ENCODE measurements at regions not wholly inside any gene's neighbourhood (a gene's known extent, or its start where the extent isn't known, plus 50 kb on each side); places are given as distances from the start of the nearest gene placed in this dataset.

GRCh38 chr2:220469201-220469600 lies 841.8 kb downstream of the SLC4A3 start:
- no peak overlapping the region for H3K4me3 Mint-ChIP-seq (ENCODE audit: unreplicated experiment)
- Histone ChIP-seq H3K9ac (ENCODE audit: low read length) (no peak overlapping the region), H3K79me2 (ENCODE audit: insufficient read depth, low read length) (no peaks in the 10 kb centered on the region), H3K36me3 (ENCODE audit: insufficient read depth, low read length) (no peaks in the 10 kb centered on the region), H2AFZ (ENCODE audit: low read depth, low read length) (no peak overlapping the region), H3K27ac (ENCODE audit: low read depth, low read length) (no peak overlapping the region), H3K4me1 (ENCODE audit: insufficient read depth, low read length) (no peaks in the 10 kb centered on the region), H3K9me3 (ENCODE audit: insufficient read depth, low read depth, low read length) (no peaks in the 10 kb centered on the region), H3K27me3 (ENCODE audit: insufficient read depth, low read length) (no peaks in the 10 kb centered on the region), H4K20me1 (ENCODE audit: insufficient read depth, low read length) (no peaks in the 10 kb centered on the region), H3K4me2 (ENCODE audit: low read length) (no peak overlapping the region), H3K4me3 (ENCODE audit: insufficient read depth, low read depth, low read length) (no peak overlapping the region)
- H3K27ac Mint-ChIP-seq (ENCODE audit: unreplicated experiment): no peak overlapping the region
- no peaks in the 10 kb centered on the region for H3K36me3 Mint-ChIP-seq (ENCODE audit: low read depth, unreplicated experiment)
- FAIRE-seq: no peak
- no peaks in the 10 kb centered on the region for H3K27me3 Mint-ChIP-seq (ENCODE audit: low read depth, unreplicated experiment)
- TF ChIP-seq, protein P1, sequence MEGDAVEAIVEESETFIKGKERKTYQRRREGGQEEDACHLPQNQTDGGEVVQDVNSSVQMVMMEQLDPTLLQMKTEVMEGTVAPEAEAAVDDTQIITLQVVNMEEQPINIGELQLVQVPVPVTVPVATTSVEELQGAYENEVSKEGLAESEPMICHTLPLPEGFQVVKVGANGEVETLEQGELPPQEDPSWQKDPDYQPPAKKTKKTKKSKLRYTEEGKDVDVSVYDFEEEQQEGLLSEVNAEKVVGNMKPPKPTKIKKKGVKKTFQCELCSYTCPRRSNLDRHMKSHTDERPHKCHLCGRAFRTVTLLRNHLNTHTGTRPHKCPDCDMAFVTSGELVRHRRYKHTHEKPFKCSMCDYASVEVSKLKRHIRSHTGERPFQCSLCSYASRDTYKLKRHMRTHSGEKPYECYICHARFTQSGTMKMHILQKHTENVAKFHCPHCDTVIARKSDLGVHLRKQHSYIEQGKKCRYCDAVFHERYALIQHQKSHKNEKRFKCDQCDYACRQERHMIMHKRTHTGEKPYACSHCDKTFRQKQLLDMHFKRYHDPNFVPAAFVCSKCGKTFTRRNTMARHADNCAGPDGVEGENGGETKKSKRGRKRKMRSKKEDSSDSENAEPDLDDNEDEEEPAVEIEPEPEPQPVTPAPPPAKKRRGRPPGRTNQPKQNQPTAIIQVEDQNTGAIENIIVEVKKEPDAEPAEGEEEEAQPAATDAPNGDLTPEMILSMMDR (IDR thresholded peaks at IDR 0.05; ENCODE audit: insufficient read depth, low read depth, low read length): no peak
- no peak for TF ChIP-seq EZH2 (IDR thresholded peaks at IDR 0.05; ENCODE audit: insufficient read depth, low read length)
- peaks cover 6% of the 10 kb centered on the region for H3K4me1 Mint-ChIP-seq (ENCODE audit: low read depth, unreplicated experiment)
- peak; percentile 60 for DNase-seq (ENCODE audit: low read depth)
- no peaks in the 10 kb centered on the region for H3K9me3 Mint-ChIP-seq (ENCODE audit: unreplicated experiment)

DNA sequence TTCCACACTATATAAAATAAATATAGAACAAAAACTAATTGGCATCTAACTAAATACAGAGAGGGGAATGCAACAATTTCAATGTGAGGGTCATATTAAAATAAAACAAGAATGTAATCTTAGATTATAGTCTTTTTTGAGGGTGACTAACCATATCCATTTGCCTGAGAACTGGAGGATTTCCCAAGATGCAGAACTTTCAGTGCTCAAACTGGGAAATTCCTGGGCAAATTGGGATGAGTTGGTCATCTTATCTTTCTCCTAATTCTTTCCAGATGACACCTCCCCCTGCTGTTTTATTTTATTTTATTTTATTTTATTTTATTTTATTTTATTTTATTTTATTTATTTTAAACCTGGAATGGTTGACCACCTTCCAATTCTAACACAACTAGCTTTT lies 846.2 kb downstream of the SLC4A3 start:
- no peak overlapping the region for H3K27ac Mint-ChIP-seq (ENCODE audit: unreplicated experiment)
- H3K4me3 ChIP-seq (ENCODE audit: insufficient read depth, low read depth, low read length): no peak overlapping the region
- H3K4me2 ChIP-seq (ENCODE audit: low read length): no peak overlapping the region
- no peaks in the 10 kb centered on the region for H3K36me3 ChIP-seq (ENCODE audit: insufficient read depth, low read length)
- no peak overlapping the region for H2AFZ ChIP-seq (ENCODE audit: low read depth, low read length)
- H3K4me3 Mint-ChIP-seq (ENCODE audit: unreplicated experiment): no peak overlapping the region
- no peaks in the 10 kb centered on the region for H3K9me3 ChIP-seq (ENCODE audit: insufficient read depth, low read depth, low read length)
- no peak overlapping the region for H3K27ac ChIP-seq (ENCODE audit: low read depth, low read length)
- no peak for FAIRE-seq
- no peaks in the 10 kb centered on the region for H3K9me3 Mint-ChIP-seq (ENCODE audit: unreplicated experiment)
- DNase-seq (ENCODE audit: low read depth): no peak
- no peak overlapping the region for H3K9ac ChIP-seq (ENCODE audit: low read length)
- peaks cover 6% of the 10 kb centered on the region for H3K4me1 Mint-ChIP-seq (ENCODE audit: low read depth, unreplicated experiment)
- no peaks in the 10 kb centered on the region for H3K36me3 Mint-ChIP-seq (ENCODE audit: low read depth, unreplicated experiment)
- TF ChIP-seq, protein P1 (IDR thresholded peaks at IDR 0.05; ENCODE audit: insufficient read depth, low read depth, low read length): no peak
- TF ChIP-seq EZH2 (IDR thresholded peaks at IDR 0.05; ENCODE audit: insufficient read depth, low read length): no peak
- H3K27me3 Mint-ChIP-seq (ENCODE audit: low read depth, unreplicated experiment): no peaks in the 10 kb centered on the region
- H3K79me2 ChIP-seq (ENCODE audit: insufficient read depth, low read length): no peaks in the 10 kb centered on the region
- H4K20me1 ChIP-seq (ENCODE audit: insufficient read depth, low read length): no peaks in the 10 kb centered on the region
- no peaks in the 10 kb centered on the region for H3K27me3 ChIP-seq (ENCODE audit: insufficient read depth, low read length)
- H3K4me1 ChIP-seq (ENCODE audit: insufficient read depth, low read length): no peaks in the 10 kb centered on the region

DNA sequence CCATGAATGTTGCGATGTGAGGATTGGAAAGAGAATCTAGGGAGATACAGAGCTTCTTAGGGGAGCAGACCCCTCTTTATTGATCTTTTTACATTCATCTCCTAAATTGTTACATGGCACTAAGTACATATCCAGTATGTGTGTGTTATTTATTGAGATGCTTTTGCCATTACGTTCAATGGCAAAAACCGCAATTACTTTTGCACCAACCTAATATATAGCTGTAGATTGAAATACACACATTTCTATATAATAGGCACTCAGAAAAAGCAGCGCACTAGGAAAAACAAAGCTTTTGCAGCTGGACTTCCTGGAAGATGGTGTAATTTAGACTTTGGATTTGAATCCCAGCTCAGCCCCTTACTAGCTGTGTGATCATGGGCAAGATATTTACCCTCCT lies 849.4 kb downstream of the SLC4A3 start:
- H3K4me3 Mint-ChIP-seq (ENCODE audit: unreplicated experiment): no peak overlapping the region
- no peak for TF ChIP-seq EZH2 (IDR thresholded peaks at IDR 0.05; ENCODE audit: insufficient read depth, low read length)
- H3K27ac Mint-ChIP-seq (ENCODE audit: unreplicated experiment): no peak overlapping the region
- H3K36me3 Mint-ChIP-seq (ENCODE audit: low read depth, unreplicated experiment): no peaks in the 10 kb centered on the region
- H3K27me3 ChIP-seq (ENCODE audit: insufficient read depth, low read length): no peaks in the 10 kb centered on the region
- H3K4me3 ChIP-seq (ENCODE audit: insufficient read depth, low read depth, low read length): no peak overlapping the region
- H4K20me1 ChIP-seq (ENCODE audit: insufficient read depth, low read length): no peaks in the 10 kb centered on the region
- no peaks in the 10 kb centered on the region for H3K36me3 ChIP-seq (ENCODE audit: insufficient read depth, low read length)
- no peaks in the 10 kb centered on the region for H3K27me3 Mint-ChIP-seq (ENCODE audit: low read depth, unreplicated experiment)
- H2AFZ ChIP-seq (ENCODE audit: low read depth, low read length): no peak overlapping the region
- no peaks in the 10 kb centered on the region for H3K9me3 Mint-ChIP-seq (ENCODE audit: unreplicated experiment)
- H3K4me1 ChIP-seq (ENCODE audit: insufficient read depth, low read length): no peaks in the 10 kb centered on the region
- FAIRE-seq: no peak
- H3K79me2 ChIP-seq (ENCODE audit: insufficient read depth, low read length): no peaks in the 10 kb centered on the region
- H3K4me2 ChIP-seq (ENCODE audit: low read length): no peak overlapping the region
- no peak overlapping the region for H3K9ac ChIP-seq (ENCODE audit: low read length)
- no peaks in the 10 kb centered on the region for H3K9me3 ChIP-seq (ENCODE audit: insufficient read depth, low read depth, low read length)
- no peak for DNase-seq (ENCODE audit: low read depth)
- no peak overlapping the region for H3K27ac ChIP-seq (ENCODE audit: low read depth, low read length)
- no peaks in the 10 kb centered on the region for H3K4me1 Mint-ChIP-seq (ENCODE audit: low read depth, unreplicated experiment)
